ENCODE measurements at regions not wholly inside any gene's neighbourhood (a gene's known extent, or its start where the extent isn't known, plus 50 kb on each side); places are given as distances from the start of the nearest gene placed in this dataset.
"Not testable (repeated sequence)": the region's sequence is repeated elsewhere in the genome, so short reads cannot be mapped to it uniquely, and the experiment has no call there.

DNA sequence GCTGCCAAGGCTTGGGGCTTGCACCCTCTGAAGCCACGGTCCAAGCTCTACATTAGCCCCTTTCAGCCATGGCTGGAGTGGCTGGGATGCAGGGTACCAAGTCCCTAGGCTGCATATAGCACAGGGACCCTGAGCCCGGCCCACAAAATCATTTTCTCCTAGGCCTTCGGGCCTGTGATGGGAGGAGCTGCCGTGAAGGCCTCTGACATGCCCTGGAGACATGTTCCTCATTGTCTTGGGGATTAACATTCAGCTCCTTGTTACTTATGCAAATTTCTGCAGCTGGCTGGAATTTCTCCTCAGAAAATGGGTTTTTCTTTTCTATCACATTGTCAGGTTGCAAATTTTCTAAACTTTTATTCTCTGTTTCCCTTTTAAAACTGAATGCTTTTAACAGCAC, 521.1 kb downstream of the DACH1 start:
- not testable (repeated sequence) for H3K9ac ChIP-seq (ENCODE audit: low read length in 5 of 5); H3K36me3 ChIP-seq (ENCODE audit: control insufficient read depth in 5 of 5, insufficient read depth in 5 of 5, low read length in 5 of 5); H3K4me1 ChIP-seq (ENCODE audit: control insufficient read depth in 5 of 5, insufficient read depth in 5 of 5, low read length in 5 of 5); H3K4me3 ChIP-seq (ENCODE audit: low read depth in 1 of 5, low read length in 5 of 5); H3K27ac ChIP-seq (ENCODE audit: low read depth, low read length); H3K27me3 ChIP-seq (ENCODE audit: control insufficient read depth in 5 of 5, insufficient read depth in 4 of 5, low read length in 5 of 5); H3K9me3 ChIP-seq (ENCODE audit: control insufficient read depth in 5 of 5, low read length in 5 of 5)

DNA sequence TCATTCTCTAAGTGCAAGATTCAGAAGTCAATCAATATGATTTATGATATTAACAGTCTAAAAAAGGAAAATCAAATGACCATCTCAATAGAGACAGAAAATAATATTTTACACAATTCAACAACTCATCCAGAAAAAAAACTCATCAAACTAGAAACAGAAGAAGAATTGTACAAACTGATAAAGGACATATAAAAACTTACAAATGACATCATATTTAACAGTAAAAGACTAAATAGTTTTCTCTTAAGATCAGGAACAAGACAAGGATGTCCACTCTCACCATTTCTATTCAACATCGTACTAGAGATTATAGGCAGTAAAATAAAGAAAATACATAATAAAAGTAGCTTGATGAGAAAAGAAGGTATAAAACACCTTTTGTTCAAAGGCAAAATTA, 527.3 kb downstream of the DACH1 start:
- Histone ChIP-seq H3K9me3 (ENCODE audit: control insufficient read depth in 5 of 5, low read length in 5 of 5) (no peaks in the 10 kb centered on the region), H3K4me3 (ENCODE audit: low read depth in 1 of 5, low read length in 5 of 5) (no peak overlapping the region), H3K27ac (ENCODE audit: low read depth, low read length) (no peak overlapping the region), H3K27me3 (ENCODE audit: control insufficient read depth in 5 of 5, insufficient read depth in 4 of 5, low read length in 5 of 5) (no peaks in the 10 kb centered on the region), H3K36me3 (ENCODE audit: control insufficient read depth in 5 of 5, insufficient read depth in 5 of 5, low read length in 5 of 5) (no peaks in the 10 kb centered on the region), H3K4me1 (ENCODE audit: control insufficient read depth in 5 of 5, insufficient read depth in 5 of 5, low read length in 5 of 5) (no peaks in the 10 kb centered on the region), H3K9ac (ENCODE audit: low read length in 5 of 5) (no peak overlapping the region)

DNA sequence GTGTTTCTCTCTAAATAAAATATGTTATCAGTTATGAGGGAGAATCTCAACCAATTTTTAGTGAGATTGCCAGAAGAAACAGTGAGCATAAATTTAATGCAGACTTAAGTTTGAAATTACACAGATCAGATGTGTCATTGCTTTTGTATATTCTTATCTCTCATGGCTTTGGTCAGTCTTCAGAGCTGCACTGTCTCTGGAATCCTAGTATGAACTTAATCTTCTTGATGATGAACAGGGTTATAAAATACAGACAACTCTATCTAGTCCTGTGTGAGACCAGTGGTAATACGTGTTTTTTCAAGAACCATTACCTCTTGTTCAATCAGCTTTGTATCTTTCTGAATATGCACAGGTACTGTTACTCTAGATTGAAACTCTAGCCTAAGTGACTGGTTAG, 528.0 kb downstream of the DACH1 start:
- H3K4me3 ChIP-seq (ENCODE audit: low read depth in 1 of 5, low read length in 5 of 5): no peak overlapping the region
- H3K27me3 ChIP-seq (ENCODE audit: control insufficient read depth in 5 of 5, insufficient read depth in 4 of 5, low read length in 5 of 5): no peaks in the 10 kb centered on the region
- no peaks in the 10 kb centered on the region for H3K36me3 ChIP-seq (ENCODE audit: control insufficient read depth in 5 of 5, insufficient read depth in 5 of 5, low read length in 5 of 5)
- H3K9ac ChIP-seq (ENCODE audit: low read length in 5 of 5): no peak overlapping the region
- H3K9me3 ChIP-seq (ENCODE audit: control insufficient read depth in 5 of 5, low read length in 5 of 5): no peaks in the 10 kb centered on the region
- H3K27ac ChIP-seq (ENCODE audit: low read depth, low read length): no peak overlapping the region
- H3K4me1 ChIP-seq (ENCODE audit: control insufficient read depth in 5 of 5, insufficient read depth in 5 of 5, low read length in 5 of 5): no peaks in the 10 kb centered on the region

DNA sequence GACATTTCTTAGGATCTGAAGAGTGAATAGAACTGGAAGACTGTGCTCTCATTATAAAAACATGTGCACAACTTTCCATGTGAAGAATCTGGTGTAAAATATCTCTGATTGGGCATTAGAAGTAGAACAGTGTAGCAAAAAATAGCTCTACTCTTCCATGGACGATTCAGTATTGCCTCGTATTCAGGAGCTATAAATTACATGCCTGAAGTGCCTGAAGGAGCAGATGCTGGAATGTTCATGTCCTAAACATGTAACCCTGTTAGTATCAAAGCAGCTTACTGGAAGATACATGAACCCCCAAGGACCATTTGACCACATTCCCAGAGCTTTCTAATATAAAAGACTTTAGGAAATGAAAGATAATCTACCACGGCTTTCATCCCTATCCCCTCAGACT, 528.9 kb downstream of the DACH1 start:
- H3K27me3 ChIP-seq (ENCODE audit: control insufficient read depth in 5 of 5, insufficient read depth in 4 of 5, low read length in 5 of 5): no peaks in the 10 kb centered on the region
- H3K9me3 ChIP-seq (ENCODE audit: control insufficient read depth in 5 of 5, low read length in 5 of 5): no peaks in the 10 kb centered on the region
- H3K4me3 ChIP-seq (ENCODE audit: low read depth in 1 of 5, low read length in 5 of 5): no peak overlapping the region
- H3K9ac ChIP-seq (ENCODE audit: low read length in 5 of 5): no peak overlapping the region
- H3K4me1 ChIP-seq (ENCODE audit: control insufficient read depth in 5 of 5, insufficient read depth in 5 of 5, low read length in 5 of 5): no peaks in the 10 kb centered on the region
- no peak overlapping the region for H3K27ac ChIP-seq (ENCODE audit: low read depth, low read length)
- no peaks in the 10 kb centered on the region for H3K36me3 ChIP-seq (ENCODE audit: control insufficient read depth in 5 of 5, insufficient read depth in 5 of 5, low read length in 5 of 5)

DNA sequence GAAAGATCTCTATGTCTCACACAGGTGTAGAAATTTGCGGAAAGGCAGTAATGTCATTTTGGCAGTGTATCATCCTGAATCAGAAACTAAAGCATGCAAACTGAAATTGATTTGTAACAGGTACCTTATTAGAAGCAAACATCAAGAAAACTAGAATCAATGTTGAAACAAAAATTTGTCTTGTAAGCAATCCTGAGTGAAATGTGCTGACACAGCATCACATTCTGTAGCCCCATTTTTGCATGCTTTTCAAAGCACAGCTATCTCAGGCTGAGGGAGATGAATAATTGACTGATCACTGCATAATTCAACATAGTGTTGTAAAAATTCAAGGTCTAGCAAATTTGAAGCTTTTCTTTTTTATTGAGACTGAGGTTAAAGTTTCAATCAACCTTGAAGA, 539.7 kb downstream of the DACH1 start:
- H3K9ac ChIP-seq (ENCODE audit: low read length in 5 of 5): no peak overlapping the region
- no peak overlapping the region for H3K27ac ChIP-seq (ENCODE audit: low read depth, low read length)
- no peaks in the 10 kb centered on the region for H3K36me3 ChIP-seq (ENCODE audit: control insufficient read depth in 5 of 5, insufficient read depth in 5 of 5, low read length in 5 of 5)
- H3K27me3 ChIP-seq (ENCODE audit: control insufficient read depth in 5 of 5, insufficient read depth in 4 of 5, low read length in 5 of 5): no peaks in the 10 kb centered on the region
- no peaks in the 10 kb centered on the region for H3K4me1 ChIP-seq (ENCODE audit: control insufficient read depth in 5 of 5, insufficient read depth in 5 of 5, low read length in 5 of 5)
- no peak overlapping the region for H3K4me3 ChIP-seq (ENCODE audit: low read depth in 1 of 5, low read length in 5 of 5)
- no peaks in the 10 kb centered on the region for H3K9me3 ChIP-seq (ENCODE audit: control insufficient read depth in 5 of 5, low read length in 5 of 5)

DNA sequence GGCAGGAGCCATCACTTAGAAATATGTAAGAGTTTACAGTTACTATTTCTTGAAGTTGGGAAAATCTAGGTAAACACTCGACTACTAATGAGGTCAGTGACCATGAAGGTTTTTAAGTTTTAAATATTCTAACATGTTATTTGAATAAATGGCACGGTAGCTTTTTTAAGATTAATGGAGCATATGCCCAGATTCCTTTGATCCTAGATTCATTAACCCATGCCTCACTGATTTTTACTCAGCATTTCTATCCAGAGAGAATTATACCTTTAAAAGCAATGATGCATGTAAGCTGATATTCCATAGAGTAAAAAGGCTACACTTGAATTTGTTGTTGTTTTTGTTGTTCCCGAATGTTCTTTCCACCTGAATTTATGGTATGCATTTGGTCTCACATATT, 541.4 kb downstream of the DACH1 start:
- Histone ChIP-seq H3K9me3 (ENCODE audit: control insufficient read depth in 5 of 5, low read length in 5 of 5) (peaks cover 0 to 3% (median 3%) of the 10 kb centered on the region in 5 donors), H3K4me1 (ENCODE audit: control insufficient read depth in 5 of 5, insufficient read depth in 5 of 5, low read length in 5 of 5) (no peaks in the 10 kb centered on the region), H3K27me3 (ENCODE audit: control insufficient read depth in 5 of 5, insufficient read depth in 4 of 5, low read length in 5 of 5) (no peaks in the 10 kb centered on the region), H3K36me3 (ENCODE audit: control insufficient read depth in 5 of 5, insufficient read depth in 5 of 5, low read length in 5 of 5) (no peaks in the 10 kb centered on the region), H3K4me3 (ENCODE audit: low read depth in 1 of 5, low read length in 5 of 5) (no peak overlapping the region), H3K9ac (ENCODE audit: low read length in 5 of 5) (no peak overlapping the region), H3K27ac (ENCODE audit: low read depth, low read length) (no peak overlapping the region)

DNA sequence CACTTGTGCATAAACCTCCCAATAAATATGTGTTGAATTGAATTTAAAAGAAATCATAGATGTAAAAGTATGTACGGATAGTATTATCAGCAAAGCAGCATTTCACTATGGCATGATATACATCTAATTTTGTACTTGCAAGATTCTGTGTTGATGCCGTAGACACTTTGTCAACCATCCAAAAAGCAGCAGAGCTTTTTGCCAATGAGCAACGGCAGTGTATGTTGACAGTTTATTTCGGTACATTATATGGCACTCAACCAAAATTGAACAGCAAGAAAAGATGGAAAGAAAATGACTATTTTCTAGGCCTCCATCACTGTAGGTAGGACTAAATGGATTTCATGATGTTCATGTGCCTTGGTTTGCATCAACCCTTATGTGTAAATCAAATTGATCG, 543.7 kb downstream of the DACH1 start:
- peaks cover 0 to 11% (median 7%) of the 10 kb centered on the region in 5 donors for H3K9me3 ChIP-seq (ENCODE audit: control insufficient read depth in 5 of 5, low read length in 5 of 5)
- no peaks in the 10 kb centered on the region for H3K4me1 ChIP-seq (ENCODE audit: control insufficient read depth in 5 of 5, insufficient read depth in 5 of 5, low read length in 5 of 5)
- H3K27me3 ChIP-seq (ENCODE audit: control insufficient read depth in 5 of 5, insufficient read depth in 4 of 5, low read length in 5 of 5): no peaks in the 10 kb centered on the region

DNA sequence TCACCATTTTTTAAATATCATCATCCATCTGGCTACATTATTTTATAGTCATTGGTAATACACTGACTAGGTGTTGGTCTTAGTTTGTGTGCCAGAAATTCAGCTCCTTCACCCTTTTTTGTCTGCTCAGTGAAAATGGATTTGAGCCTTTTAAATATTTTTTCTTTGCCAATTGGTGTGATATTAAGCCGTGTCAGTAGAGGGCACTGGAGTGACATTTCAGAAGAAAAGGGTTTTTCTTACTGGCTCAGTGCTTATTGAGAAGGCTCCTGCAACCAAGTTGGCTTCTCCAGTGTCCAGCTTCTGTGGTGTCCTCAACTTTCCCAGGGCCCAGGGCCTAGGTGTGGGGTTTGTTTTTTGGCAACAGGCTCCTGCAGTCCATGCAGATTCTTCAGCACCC, 546.6 kb downstream of the DACH1 start:
- Histone ChIP-seq H3K9ac (ENCODE audit: low read length in 5 of 5) (no peak overlapping the region), H3K36me3 (ENCODE audit: control insufficient read depth in 5 of 5, insufficient read depth in 5 of 5, low read length in 5 of 5) (no peaks in the 10 kb centered on the region), H3K27me3 (ENCODE audit: control insufficient read depth in 5 of 5, insufficient read depth in 4 of 5, low read length in 5 of 5) (no peaks in the 10 kb centered on the region), H3K4me1 (ENCODE audit: control insufficient read depth in 5 of 5, insufficient read depth in 5 of 5, low read length in 5 of 5) (no peaks in the 10 kb centered on the region), H3K4me3 (ENCODE audit: low read depth in 1 of 5, low read length in 5 of 5) (no peak overlapping the region), H3K9me3 (ENCODE audit: control insufficient read depth in 5 of 5, low read length in 5 of 5) (peaks cover 0 to 11% (median 7%) of the 10 kb centered on the region in 5 donors), H3K27ac (ENCODE audit: low read depth, low read length) (no peak overlapping the region)

More for the DNA sequence above, 543.7 kb downstream of the DACH1 start:
- Histone ChIP-seq H3K27ac (ENCODE audit: low read depth, low read length) (no peak overlapping the region), H3K9ac (ENCODE audit: low read length in 5 of 5) (no peak overlapping the region), H3K4me3 (ENCODE audit: low read depth in 1 of 5, low read length in 5 of 5) (no peak overlapping the region), H3K36me3 (ENCODE audit: control insufficient read depth in 5 of 5, insufficient read depth in 5 of 5, low read length in 5 of 5) (no peaks in the 10 kb centered on the region)

DNA sequence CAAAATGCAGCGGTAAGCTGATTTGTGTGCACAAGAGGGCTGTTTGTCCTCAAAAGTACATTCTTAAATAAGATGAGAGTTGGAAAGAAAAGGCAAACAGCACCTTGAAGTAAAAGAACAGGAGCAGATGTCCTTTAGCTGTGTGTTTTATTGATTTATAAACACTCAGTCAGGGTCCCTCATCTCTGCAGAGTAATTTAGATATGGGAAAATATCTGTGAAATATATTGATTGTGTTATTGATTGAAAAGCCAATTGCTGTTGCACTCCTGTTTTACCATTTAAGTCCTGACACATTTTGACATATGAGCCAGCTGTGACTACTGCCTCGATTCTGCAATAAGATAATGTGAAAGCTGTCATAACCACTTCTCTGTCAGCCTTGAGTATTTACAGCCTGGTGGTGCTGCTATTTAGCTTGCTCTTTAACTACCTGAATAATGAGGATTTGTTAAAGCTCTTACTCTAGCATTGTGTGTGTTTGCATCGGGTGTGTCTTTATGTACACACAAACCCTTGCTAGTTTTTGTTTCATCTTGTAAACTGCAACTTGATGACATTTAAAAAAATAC, 550.1 kb downstream of the DACH1 start:
- H3K4me1 ChIP-seq (ENCODE audit: control insufficient read depth in 5 of 5, insufficient read depth in 5 of 5, low read length in 5 of 5): no peaks in the 10 kb centered on the region
- H3K4me3 ChIP-seq (ENCODE audit: low read depth in 1 of 5, low read length in 5 of 5): no peak overlapping the region
- H3K27me3 ChIP-seq (ENCODE audit: control insufficient read depth in 5 of 5, insufficient read depth in 4 of 5, low read length in 5 of 5): no peaks in the 10 kb centered on the region
- no peak overlapping the region for H3K9ac ChIP-seq (ENCODE audit: low read length in 5 of 5)
- H3K36me3 ChIP-seq (ENCODE audit: control insufficient read depth in 5 of 5, insufficient read depth in 5 of 5, low read length in 5 of 5): no peaks in the 10 kb centered on the region
- H3K27ac ChIP-seq (ENCODE audit: low read depth, low read length): no peak overlapping the region
- H3K9me3 ChIP-seq (ENCODE audit: control insufficient read depth in 5 of 5, low read length in 5 of 5): peaks cover 0 to 11% (median 7%) of the 10 kb centered on the region in 5 donors

DNA sequence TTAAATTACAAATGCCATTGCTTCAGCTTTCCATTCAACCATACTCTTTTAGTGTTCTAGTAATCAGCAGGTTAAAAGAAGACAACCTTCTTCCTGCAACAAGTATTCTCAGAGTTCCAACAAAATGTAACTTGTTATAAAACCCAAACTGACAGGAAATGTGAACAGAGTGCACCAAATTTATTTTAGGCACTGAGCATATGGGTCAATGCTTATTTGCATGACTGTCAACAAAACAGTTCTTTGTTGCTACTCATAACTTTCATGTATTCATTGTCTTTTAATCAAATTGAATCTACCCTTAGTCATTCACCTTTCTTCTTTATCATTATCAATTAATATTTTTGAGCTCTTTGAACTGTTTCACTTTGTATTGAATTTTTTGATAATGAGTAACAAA, 554.1 kb downstream of the DACH1 start:
- Histone ChIP-seq H3K27me3 (ENCODE audit: control insufficient read depth in 5 of 5, insufficient read depth in 4 of 5, low read length in 5 of 5) (no peaks in the 10 kb centered on the region), H3K9ac (ENCODE audit: low read length in 5 of 5) (no peak overlapping the region), H3K27ac (ENCODE audit: low read depth, low read length) (no peak overlapping the region), H3K9me3 (ENCODE audit: control insufficient read depth in 5 of 5, low read length in 5 of 5) (no peaks in the 10 kb centered on the region), H3K4me1 (ENCODE audit: control insufficient read depth in 5 of 5, insufficient read depth in 5 of 5, low read length in 5 of 5) (peaks cover 0 to 2% (median 0%) of the 10 kb centered on the region in 5 donors), H3K4me3 (ENCODE audit: low read depth in 1 of 5, low read length in 5 of 5) (no peak overlapping the region), H3K36me3 (ENCODE audit: control insufficient read depth in 5 of 5, insufficient read depth in 5 of 5, low read length in 5 of 5) (no peaks in the 10 kb centered on the region)

DNA sequence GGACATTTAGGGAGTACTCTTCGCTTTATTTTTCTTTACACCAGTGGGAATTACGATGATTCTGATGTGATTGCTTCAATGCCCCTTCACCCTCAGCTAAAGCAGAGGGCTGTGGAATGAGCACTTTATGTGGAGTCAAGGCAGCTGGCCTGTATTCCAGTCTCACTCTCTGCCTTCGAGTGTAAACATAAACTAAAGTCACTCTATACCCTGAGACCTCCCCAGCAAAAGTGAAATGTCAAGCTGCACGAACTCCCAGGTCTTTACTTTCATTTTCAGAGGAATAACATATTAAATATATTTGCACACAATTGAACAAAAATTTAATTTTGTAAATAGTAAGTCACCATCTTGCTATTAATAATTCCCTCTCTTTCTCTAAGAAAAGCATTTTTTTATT, 557.1 kb downstream of the DACH1 start:
- Histone ChIP-seq H3K9ac (ENCODE audit: low read length in 5 of 5) (no peak overlapping the region), H3K4me3 (ENCODE audit: low read depth in 1 of 5, low read length in 5 of 5) (peak overlapping the region in 3 of 5 donors; percentile 12 to 42 (median 29))

More for the DNA sequence above, 557.1 kb downstream of the DACH1 start:
- Histone ChIP-seq H3K9me3 (ENCODE audit: control insufficient read depth in 5 of 5, low read length in 5 of 5) (no peaks in the 10 kb centered on the region), H3K4me1 (ENCODE audit: control insufficient read depth in 5 of 5, insufficient read depth in 5 of 5, low read length in 5 of 5) (peaks cover 0 to 2% (median 0%) of the 10 kb centered on the region in 5 donors), H3K27ac (ENCODE audit: low read depth, low read length) (no peak overlapping the region), H3K36me3 (ENCODE audit: control insufficient read depth in 5 of 5, insufficient read depth in 5 of 5, low read length in 5 of 5) (no peaks in the 10 kb centered on the region), H3K27me3 (ENCODE audit: control insufficient read depth in 5 of 5, insufficient read depth in 4 of 5, low read length in 5 of 5) (no peaks in the 10 kb centered on the region)

Data from subcutaneous abdominal adipose tissue (tissue), 5 donors.